ENCODE measurements at regions not wholly inside any gene's neighbourhood (a gene's known extent, or its start where the extent isn't known, plus 50 kb on each side); places are given as distances from the start of the nearest gene placed in this dataset.

GRCh38 chr2:130264501-130264900 is 66.3 kb upstream of the TUBA3E start:
- Mint-ChIP-seq H3K9me3 (peaks cover 3% of the 10 kb centered on the region; the same call in 1 of the 2 replicates), H3K27ac (no peak overlapping the region), H3K4me3 (no peak overlapping the region), H3K4me1 (no peaks in the 10 kb centered on the region; the same call in 1 of the 2 replicates), H3K36me3 (no peaks in the 10 kb centered on the region), H3K27me3 (ENCODE audit: low read depth) (no peaks in the 10 kb centered on the region; the same call in 1 of the 2 replicates)
- no peak for ATAC-seq
- DNase-seq (ENCODE audit: low spot score): no peak
- ChIA-PET POLR2A (no interaction called here), CTCF (no interaction called here)
- TF ChIP-seq FOXK1 (CRISPR knock-in tag; IDR thresholded peaks at IDR 0.05) (no peak), NFATC4 (CRISPR knock-in tag; IDR thresholded peaks at IDR 0.05) (no peak), SOX15 (CRISPR knock-in tag; IDR thresholded peaks at IDR 0.05) (no peak), ZBTB21 (CRISPR knock-in tag; IDR thresholded peaks at IDR 0.05; ENCODE audit: borderline replicate concordance) (no peak), NFE2L1 (CRISPR knock-in tag; IDR thresholded peaks at IDR 0.05) (no peak)

- ChIA-PET CTCF (no interaction called here), POLR2A (no interaction called here)
- Mint-ChIP-seq H3K4me3 (no peak overlapping the region), H3K27ac (no peak overlapping the region), H3K36me3 (no peaks in the 10 kb centered on the region), H3K27me3 (ENCODE audit: low read depth) (no peaks in the 10 kb centered on the region; the same call in 1 of the 2 replicates), H3K4me1 (no peaks in the 10 kb centered on the region; the same call in 1 of the 2 replicates), H3K9me3 (no peaks in the 10 kb centered on the region)
- TF ChIP-seq ZMAT4 (CRISPR knock-in tag; IDR thresholded peaks at IDR 0.05) (no peak), NFE2L1 (CRISPR knock-in tag; IDR thresholded peaks at IDR 0.05) (no peak), MAX (CRISPR knock-in tag; IDR thresholded peaks at IDR 0.05) (no peak), ZSCAN18 (CRISPR knock-in tag; IDR thresholded peaks at IDR 0.05) (no peak), IRF2 (CRISPR knock-in tag; IDR thresholded peaks at IDR 0.05; ENCODE audit: borderline replicate concordance, low read depth) (no peak), ESRRA (CRISPR knock-in tag; IDR thresholded peaks at IDR 0.05; ENCODE audit: borderline replicate concordance) (no peak)
- ATAC-seq: no peak
- DNase-seq (ENCODE audit: low spot score): no peak
These were observed 65.8 kb upstream of the TUBA3E start for GRCh38 chr2:130264046-130264445.

- no peaks in the 10 kb centered on the region for H3K9me3 Mint-ChIP-seq
- no peak for DNase-seq (ENCODE audit: low spot score)
- TF ChIP-seq PRDM15 (CRISPR knock-in tag; IDR thresholded peaks at IDR 0.05): no peak
- no peak for TF ChIP-seq ZNF512 (CRISPR knock-in tag; IDR thresholded peaks at IDR 0.05; ENCODE audit: borderline replicate concordance)
- TF ChIP-seq SMAD4 (CRISPR knock-in tag; IDR thresholded peaks at IDR 0.05): no peak
- TF ChIP-seq MLX (CRISPR knock-in tag; IDR thresholded peaks at IDR 0.05): no peak
- CTCF ChIA-PET: no interaction called here
- H3K4me3 Mint-ChIP-seq: no peak overlapping the region
- POLR2A ChIA-PET: no interaction called here
- no peak overlapping the region for H3K27ac Mint-ChIP-seq
- H3K36me3 Mint-ChIP-seq: no peaks in the 10 kb centered on the region
- H3K4me1 Mint-ChIP-seq: no peaks in the 10 kb centered on the region; the same call in 1 of the 2 replicates
- ATAC-seq: no peak
- H3K27me3 Mint-ChIP-seq (ENCODE audit: low read depth): no peaks in the 10 kb centered on the region; the same call in 1 of the 2 replicates
These were observed 65.4 kb upstream of the TUBA3E start for GRCh38 chr2:130263606-130264005.

Measured in WTC11 (cell line).